SU-DHL-6 (cell line): ENCODE measurements at regions not wholly inside any gene's neighbourhood (a gene's known extent, or its start where the extent isn't known, plus 50 kb on each side); places are given as distances from the start of the nearest gene placed in this dataset.

Experiments used
- H2AFZ ChIP-seq: fragments of 200-600 bp; sonication (generic); 2 replicates; pipeline ENCODE4 v1.6.1; 2014; ENCODE audit warnings: low read depth, mild to moderate bottlenecking, moderate library complexity, mixed read lengths, antibody characterized with exemption, low read length; ENCODE audit not compliant: severe bottlenecking
- H3F3A ChIP-seq: fragments of 200-600 bp; shearing (Covaris generic); 2 replicates; pipeline ENCODE4 v1.6.0; 2016; ENCODE audit warnings: antibody characterized with exemption, mild to moderate bottlenecking; ENCODE audit not compliant: insufficient read depth
- H3K27ac ChIP-seq: fragments of 200-600 bp; sonication (generic); 2 replicates; pipeline ENCODE4 v1.5.1; 2016; ENCODE audit warnings: low read depth, mild to moderate bottlenecking, low read length, moderate library complexity, mixed read lengths
- H3K27me3 ChIP-seq: fragments of 200-600 bp; sonication (generic), shearing (Covaris generic); 2 replicates; pipeline ENCODE4 v1.6.0; 2014; ENCODE audit warnings: mild to moderate bottlenecking, low read length
- H3K36me3 ChIP-seq: fragments of 200-600 bp; sonication (generic); 2 replicates; pipeline ENCODE4 v1.6.1; 2014; ENCODE audit warnings: mild to moderate bottlenecking, low read length, mixed read lengths
- H3K4me2 ChIP-seq: fragments of 300-600, 200-600 bp; shearing (Covaris generic), sonication (generic); 2 replicates; pipeline ENCODE4 v1.6.0; 2014; ENCODE audit warnings: low read length, low read depth, mild to moderate bottlenecking; ENCODE audit not compliant: poor library complexity, severe bottlenecking
- H3K4me3 ChIP-seq: fragments of 200-600 bp; sonication (generic); 2 replicates; pipeline ENCODE4 v1.5.1; 2014; ENCODE audit warnings: antibody characterized with exemption, low read length, mild to moderate bottlenecking, mixed read lengths; ENCODE audit not compliant: insufficient read depth, poor library complexity, severe bottlenecking
- H3K79me2 ChIP-seq: fragments of 200-600 bp; sonication (generic); 2 replicates; pipeline ENCODE4 v1.6.1; 2014; ENCODE audit warnings: mild to moderate bottlenecking, low read length, moderate library complexity; ENCODE audit not compliant: insufficient read depth
- H3K9ac ChIP-seq: fragments of 200-600 bp; sonication (generic); 2 replicates; pipeline ENCODE4 v1.7.0; 2014; ENCODE audit warnings: mild to moderate bottlenecking, low read length
- H3K9me2 ChIP-seq: fragments of 200-600 bp; sonication (generic); replicated peaks from 2 replicates; pipeline ENCODE4 v1.6.1; 2014; ENCODE audit warnings: low read length; ENCODE audit not compliant: insufficient read depth
- H3K9me3 ChIP-seq: fragments of 200-600 bp; sonication (generic); 2 replicates; pipeline ENCODE4 v1.6.1; 2014; ENCODE audit warnings: low read length, mixed read lengths; ENCODE audit not compliant: insufficient read depth
- H4K20me1 ChIP-seq: fragments of 200-600 bp; sonication (generic); 2 replicates; pipeline ENCODE4 v1.6.1; 2014; ENCODE audit warnings: low read depth, mild to moderate bottlenecking, antibody characterized with exemption, low read length, moderate library complexity, mixed read lengths
- EZH2phosphoT487 ChIP-seq: fragments of 200-600 bp; sonication (generic), shearing (Covaris generic); conservative IDR thresholded peaks from 2 replicates; pipeline ENCODE4 v1.6.1; 2018; ENCODE audit warnings: mild to moderate bottlenecking, antibody characterized with exemption, low read length, moderate library complexity, mixed read lengths
- TF ChIP-seq, protein P1 (sequence below): fragments of 200-600 bp; sonication (generic); IDR thresholded peaks from one replicate; pipeline ENCODE4 v1.5.1; 2017; ENCODE audit warnings: antibody characterized with exemption, mild to moderate bottlenecking, low read length, moderate library complexity; ENCODE audit not compliant: insufficient read depth, poor library complexity, severe bottlenecking

DNA sequence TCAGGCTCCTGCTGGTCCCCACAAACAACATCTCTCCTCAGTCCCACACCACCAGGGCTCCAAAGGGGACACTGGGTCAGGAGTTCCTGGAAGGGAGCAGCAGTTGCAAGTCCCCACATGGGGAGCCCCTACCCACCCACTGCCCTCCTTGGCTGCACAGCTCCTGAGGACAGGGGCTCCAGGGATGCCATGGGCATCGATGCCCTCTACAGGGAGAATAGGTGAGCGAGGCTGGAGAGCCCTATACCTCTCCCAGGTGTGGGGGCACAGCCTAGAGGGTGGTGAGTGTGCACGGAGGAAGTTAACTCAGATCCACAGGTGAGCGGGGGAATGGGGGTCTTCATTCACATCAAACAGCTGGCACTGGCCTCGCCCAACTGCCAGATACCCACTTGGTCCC is 141.2 kb upstream of the LINGO1 start:
- H3K9ac ChIP-seq, result no peak overlapping the region
- H4K20me1 ChIP-seq, result no peaks in the 10 kb centered on the region
- H3K4me2 ChIP-seq, result no peak overlapping the region
- no peaks in the 10 kb centered on the region for H3K79me2 ChIP-seq
- no peaks in the 10 kb centered on the region for H3K9me2 ChIP-seq
- H3K4me3 ChIP-seq, result no peak overlapping the region
- H3K27ac ChIP-seq, result no peak overlapping the region
- TF ChIP-seq, protein P1, sequence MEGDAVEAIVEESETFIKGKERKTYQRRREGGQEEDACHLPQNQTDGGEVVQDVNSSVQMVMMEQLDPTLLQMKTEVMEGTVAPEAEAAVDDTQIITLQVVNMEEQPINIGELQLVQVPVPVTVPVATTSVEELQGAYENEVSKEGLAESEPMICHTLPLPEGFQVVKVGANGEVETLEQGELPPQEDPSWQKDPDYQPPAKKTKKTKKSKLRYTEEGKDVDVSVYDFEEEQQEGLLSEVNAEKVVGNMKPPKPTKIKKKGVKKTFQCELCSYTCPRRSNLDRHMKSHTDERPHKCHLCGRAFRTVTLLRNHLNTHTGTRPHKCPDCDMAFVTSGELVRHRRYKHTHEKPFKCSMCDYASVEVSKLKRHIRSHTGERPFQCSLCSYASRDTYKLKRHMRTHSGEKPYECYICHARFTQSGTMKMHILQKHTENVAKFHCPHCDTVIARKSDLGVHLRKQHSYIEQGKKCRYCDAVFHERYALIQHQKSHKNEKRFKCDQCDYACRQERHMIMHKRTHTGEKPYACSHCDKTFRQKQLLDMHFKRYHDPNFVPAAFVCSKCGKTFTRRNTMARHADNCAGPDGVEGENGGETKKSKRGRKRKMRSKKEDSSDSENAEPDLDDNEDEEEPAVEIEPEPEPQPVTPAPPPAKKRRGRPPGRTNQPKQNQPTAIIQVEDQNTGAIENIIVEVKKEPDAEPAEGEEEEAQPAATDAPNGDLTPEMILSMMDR, result no peak
- TF ChIP-seq EZH2phosphoT487, result no peak
- no peaks in the 10 kb centered on the region for H3K36me3 ChIP-seq
- no peaks in the 10 kb centered on the region for H3F3A ChIP-seq
- H3K9me3 ChIP-seq, result no peaks in the 10 kb centered on the region
- no peaks in the 10 kb centered on the region for H3K27me3 ChIP-seq
- no peak overlapping the region for H2AFZ ChIP-seq

DNA sequence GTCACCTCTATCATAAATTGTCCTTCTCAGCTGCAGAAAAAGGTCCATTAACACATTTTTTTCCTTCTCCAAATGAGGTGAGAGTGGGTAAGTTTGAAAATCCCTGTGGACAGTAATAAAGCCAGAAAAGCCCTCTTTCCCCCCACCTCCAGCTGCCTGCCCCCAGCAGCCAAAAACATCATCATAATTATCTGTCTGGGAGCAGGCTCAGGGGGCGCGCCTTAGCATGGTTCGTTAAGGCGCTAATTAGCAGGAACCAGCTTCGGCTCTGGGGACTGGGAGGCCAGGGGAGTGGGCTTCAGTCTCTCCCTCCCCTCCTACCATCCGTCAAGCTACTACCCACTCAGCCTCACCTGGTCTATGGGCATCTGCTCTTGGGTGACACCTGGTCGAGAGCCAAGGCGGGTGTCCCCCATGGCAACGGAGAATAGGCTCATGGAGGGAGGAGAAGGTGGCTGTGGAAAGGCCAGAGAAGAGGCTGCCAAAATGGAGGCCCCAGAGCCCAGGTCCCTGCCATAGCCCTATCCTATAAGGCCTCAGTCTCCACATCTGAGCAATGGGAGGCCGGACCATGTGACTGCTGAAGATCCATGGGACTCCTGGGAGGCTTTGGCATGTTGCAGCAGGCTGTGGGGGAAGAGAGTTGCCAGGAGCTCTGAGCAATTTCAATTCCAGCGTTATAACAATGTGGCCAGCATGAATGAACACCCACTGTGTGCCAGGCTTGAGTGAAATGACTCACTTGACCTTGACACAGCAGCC is 140.1 kb upstream of the LINGO1 start:
- H3K27me3 ChIP-seq, result no peaks in the 10 kb centered on the region
- H3K36me3 ChIP-seq, result no peaks in the 10 kb centered on the region
- no peaks in the 10 kb centered on the region for H3K9me3 ChIP-seq
- H3K4me3 ChIP-seq, result no peak overlapping the region
- H3K4me2 ChIP-seq, result no peak overlapping the region
- no peaks in the 10 kb centered on the region for H3F3A ChIP-seq
- no peak overlapping the region for H3K9ac ChIP-seq
- H2AFZ ChIP-seq, result no peak overlapping the region
- no peak overlapping the region for H3K27ac ChIP-seq
- H4K20me1 ChIP-seq, result no peaks in the 10 kb centered on the region
- H3K9me2 ChIP-seq, result no peaks in the 10 kb centered on the region
- H3K79me2 ChIP-seq, result no peaks in the 10 kb centered on the region
- TF ChIP-seq EZH2phosphoT487, result no peak
- TF ChIP-seq, protein P1, result no peak

DNA sequence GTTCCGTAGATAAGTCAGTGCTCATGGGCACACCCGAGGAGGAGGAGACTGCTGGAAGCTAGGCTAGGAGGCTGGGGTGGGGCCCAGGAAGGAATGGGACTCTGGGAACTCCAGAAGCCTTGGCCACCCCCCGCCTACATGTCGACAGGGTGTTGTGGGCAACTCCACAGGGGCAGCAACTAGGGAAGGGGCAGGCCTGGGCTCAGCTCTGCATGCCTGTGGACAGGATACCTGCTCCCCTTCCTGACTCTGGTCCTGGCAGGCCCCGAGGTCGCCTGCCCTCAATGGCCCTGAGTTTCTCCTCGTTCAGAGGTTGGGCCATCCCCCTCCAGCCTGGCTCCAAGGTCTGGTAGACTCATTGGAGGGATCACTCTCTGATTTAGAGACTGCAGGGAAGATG is 138.9 kb upstream of the LINGO1 start:
- Histone ChIP-seq H3K27ac (no peak overlapping the region), H3K4me3 (no peak overlapping the region), H3K4me2 (no peak overlapping the region), H3K27me3 (no peaks in the 10 kb centered on the region), H3K79me2 (no peaks in the 10 kb centered on the region), H3F3A (no peaks in the 10 kb centered on the region), H4K20me1 (no peaks in the 10 kb centered on the region), H3K9me3 (no peaks in the 10 kb centered on the region), H3K9me2 (no peaks in the 10 kb centered on the region), H2AFZ (no peak overlapping the region), H3K9ac (no peak overlapping the region), H3K36me3 (no peaks in the 10 kb centered on the region)
- no peak for TF ChIP-seq EZH2phosphoT487
- TF ChIP-seq, protein P1, result no peak
